Spinal cord (tissue), 9 donors: ENCODE measurements at regions not wholly inside any gene's neighbourhood (a gene's known extent, or its start where the extent isn't known, plus 50 kb on each side); places are given as distances from the start of the nearest gene placed in this dataset.
"Not testable (repeated sequence)": the region's sequence is repeated elsewhere in the genome, so short reads cannot be mapped to it uniquely, and the experiment has no call there.

Experiments used
- DNase-seq, 6 donors: peaks; one replicate each; pipeline versions ENCODE4 v3.0.0 to v3.0.0-alpha.2; 2013 to 2015; ENCODE audit warnings: low spot score in 6 of 6, low read depth in 4 of 6
- H3K27ac ChIP-seq: one replicate; pipeline ENCODE4 v1.5.1; 2013; ENCODE audit warnings: low read depth, low read length, control low read depth
- H3K27me3 ChIP-seq: one replicate; pipeline ENCODE4 v1.6.1; 2013; ENCODE audit warnings: low read length; ENCODE audit not compliant: control insufficient read depth, insufficient read depth
- H3K36me3 ChIP-seq: one replicate; pipeline ENCODE4 v1.6.1; 2013; ENCODE audit warnings: low read length; ENCODE audit not compliant: control insufficient read depth, insufficient read depth
- H3K4me1 ChIP-seq: one replicate; pipeline ENCODE4 v1.6.1; 2013; ENCODE audit warnings: low read length; ENCODE audit not compliant: control insufficient read depth, insufficient read depth
- H3K4me3 ChIP-seq: one replicate; pipeline ENCODE4 v1.5.1; 2013; ENCODE audit warnings: low read depth, low read length, control low read depth
- H3K9me3 ChIP-seq: one replicate; pipeline ENCODE4 v1.6.1; 2013; ENCODE audit warnings: low read length; ENCODE audit not compliant: control insufficient read depth, insufficient read depth
- WGBS: methylation state at CpG from one replicate; pipeline ENCODE4 v1.1.5; 2013; ENCODE audit warnings: missing lambda C conversion rate; ENCODE audit not compliant: insufficient coverage; 5-methylcytosine and 5-hydroxymethylcytosine counted together
- donor health status: healthy.

- 100% methylated on average over 1 of the region's 4 CpGs for WGBS
- H3K4me3 ChIP-seq = no peak overlapping the region
- H3K27me3 ChIP-seq = no peaks in the 10 kb centered on the region
- H3K36me3 ChIP-seq = no peaks in the 10 kb centered on the region
- no peak for DNase-seq
- H3K4me1 ChIP-seq = no peaks in the 10 kb centered on the region
- H3K27ac ChIP-seq = no peak overlapping the region
- no peaks in the 10 kb centered on the region for H3K9me3 ChIP-seq
Measured at GRCh38 chr14:71621980-71622605, 310.1 kb upstream of the RGS6 start.

GRCh38 chr14:71623939-71624338 is 308.3 kb upstream of the RGS6 start:
- no peak overlapping the region for H3K27ac ChIP-seq
- 95% methylated on average over 7 of the region's 8 CpGs for whole genome bisulfite sequencing
- no peaks in the 10 kb centered on the region for H3K27me3 ChIP-seq
- H3K36me3 ChIP-seq = no peaks in the 10 kb centered on the region
- DNase-seq = no peak
- H3K4me1 ChIP-seq = no peaks in the 10 kb centered on the region
- H3K4me3 ChIP-seq = no peak overlapping the region
- H3K9me3 ChIP-seq = no peaks in the 10 kb centered on the region

- H3K27me3 ChIP-seq = no peaks in the 10 kb centered on the region
- H3K9me3 ChIP-seq = no peaks in the 10 kb centered on the region
- H3K4me1 ChIP-seq = no peaks in the 10 kb centered on the region
- 98% methylated on average over 6 of the region's 6 CpGs for WGBS
- no peaks in the 10 kb centered on the region for H3K36me3 ChIP-seq
- no peak overlapping the region for H3K4me3 ChIP-seq
- no peak overlapping the region for H3K27ac ChIP-seq
- no peak for DNase-seq
Measured at GRCh38 chr14:71625175-71625574, 307.1 kb upstream of the RGS6 start.

GRCh38 chr14:71625891-71626701 is 306.1 kb upstream of the RGS6 start:
- WGBS = no CpG with 5 or more reads among the region's 6 CpGs
- no peaks in the 10 kb centered on the region for H3K27me3 ChIP-seq
- H3K4me3 ChIP-seq = no peak overlapping the region
- H3K36me3 ChIP-seq = no peaks in the 10 kb centered on the region
- H3K27ac ChIP-seq = no peak overlapping the region
- no peaks in the 10 kb centered on the region for H3K9me3 ChIP-seq
- peak in 2 of 6 donors; percentile 33 to 35 for DNase-seq
- H3K4me1 ChIP-seq = no peaks in the 10 kb centered on the region

- no peak overlapping the region for H3K4me3 ChIP-seq
- DNase-seq = no peak
- no peaks in the 10 kb centered on the region for H3K9me3 ChIP-seq
- H3K27ac ChIP-seq = no peak overlapping the region
- no peaks in the 10 kb centered on the region for H3K36me3 ChIP-seq
- no peaks in the 10 kb centered on the region for H3K27me3 ChIP-seq
- no peaks in the 10 kb centered on the region for H3K4me1 ChIP-seq
Measured at GRCh38 chr14:71628433-71628832, 303.8 kb upstream of the RGS6 start.

GRCh38 chr14:71629250-71629649 is 303.0 kb upstream of the RGS6 start:
- WGBS = 100% methylated on average over 1 of the region's 1 CpG

GRCh38 chr14:71629765-71630492 is 302.3 kb upstream of the RGS6 start:
- 63% methylated on average over 5 of the region's 7 CpGs for WGBS
- no peaks in the 10 kb centered on the region for H3K4me1 ChIP-seq
- no peaks in the 10 kb centered on the region for H3K9me3 ChIP-seq
- no peaks in the 10 kb centered on the region for H3K27me3 ChIP-seq
- no peak overlapping the region for H3K4me3 ChIP-seq
- H3K36me3 ChIP-seq = no peaks in the 10 kb centered on the region
- DNase-seq = peak in 1 of 6 donors; percentile 55
- no peak overlapping the region for H3K27ac ChIP-seq

More at GRCh38 chr14:71629250-71629649, 303.0 kb upstream of the RGS6 start:
- Histone ChIP-seq H3K4me3 (no peak overlapping the region), H3K27ac (no peak overlapping the region), H3K9me3 (no peaks in the 10 kb centered on the region), H3K4me1 (no peaks in the 10 kb centered on the region), H3K27me3 (no peaks in the 10 kb centered on the region), H3K36me3 (no peaks in the 10 kb centered on the region)
- DNase-seq = no peak

GRCh38 chr14:71631030-71631429 is 301.2 kb upstream of the RGS6 start:
- no CpG with 5 or more reads among the region's 1 CpG for WGBS
- not testable (repeated sequence) for H3K4me3 ChIP-seq, H3K27me3 ChIP-seq, H3K36me3 ChIP-seq, H3K9me3 ChIP-seq, H3K27ac ChIP-seq, H3K4me1 ChIP-seq, DNase-seq

- Histone ChIP-seq H3K9me3 (no peaks in the 10 kb centered on the region), H3K4me1 (no peaks in the 10 kb centered on the region), H3K27me3 (no peaks in the 10 kb centered on the region), H3K36me3 (no peaks in the 10 kb centered on the region), H3K27ac (no peak overlapping the region), H3K4me3 (no peak overlapping the region)
- 69% methylated on average over 2 of the region's 4 CpGs for WGBS
- DNase-seq = no peak
Measured at GRCh38 chr14:71632440-71632946, 299.7 kb upstream of the RGS6 start.
